ENCODE measurements at regions not wholly inside any gene's neighbourhood (a gene's known extent, or its start where the extent isn't known, plus 50 kb on each side); places are given as distances from the start of the nearest gene placed in this dataset.

GRCh38 chr4:138609943-138610350 lies 367.8 kb upstream of the SLC7A11 start:
- DNase-seq, result no peak

DNA sequence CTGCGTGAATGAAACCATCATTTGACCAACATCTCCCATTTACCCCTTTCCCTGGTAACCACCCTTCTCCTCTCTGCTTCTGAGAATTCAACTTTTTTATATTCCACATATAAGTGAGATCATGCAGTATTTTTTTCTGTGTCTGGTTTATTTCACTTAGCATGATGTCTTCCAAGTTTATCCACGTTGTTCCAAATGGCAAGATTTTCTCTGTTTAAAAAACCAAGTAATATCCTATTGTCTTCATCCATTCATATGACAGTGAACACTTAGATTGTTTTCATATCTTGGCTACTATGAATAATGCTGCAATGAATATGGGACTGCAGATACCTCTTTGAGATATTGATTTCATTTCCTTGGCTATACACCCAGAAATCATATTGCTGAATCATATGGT lies 362.4 kb upstream of the SLC7A11 start:
- DNase-seq, result no peak

GRCh38 chr4:138602664-138603063 lies 360.5 kb upstream of the SLC7A11 start:
- no peak for DNase-seq

DNA sequence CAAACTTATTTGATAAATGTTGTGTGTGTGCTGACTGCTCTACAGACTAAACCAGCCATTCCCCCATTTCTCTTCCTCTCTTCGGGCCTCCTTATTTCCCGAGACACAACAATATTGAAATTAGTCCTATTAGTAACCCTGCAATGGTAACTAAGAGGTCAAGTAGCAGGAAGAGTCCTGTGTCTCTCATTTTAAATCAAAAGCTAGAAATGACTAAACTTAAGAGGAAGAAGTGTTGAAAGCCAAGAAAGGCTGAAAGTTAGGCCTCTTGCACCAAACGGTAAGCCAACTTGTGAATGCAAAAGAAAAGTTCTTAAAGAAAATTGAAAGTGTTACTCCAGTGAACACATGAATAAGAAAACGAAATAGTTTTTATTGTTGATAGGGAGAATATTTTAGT lies 357.8 kb upstream of the SLC7A11 start:
- no peak for DNase-seq

GRCh38 chr4:138598226-138598625 lies 356.1 kb upstream of the SLC7A11 start:
- no peak for DNase-seq

DNA sequence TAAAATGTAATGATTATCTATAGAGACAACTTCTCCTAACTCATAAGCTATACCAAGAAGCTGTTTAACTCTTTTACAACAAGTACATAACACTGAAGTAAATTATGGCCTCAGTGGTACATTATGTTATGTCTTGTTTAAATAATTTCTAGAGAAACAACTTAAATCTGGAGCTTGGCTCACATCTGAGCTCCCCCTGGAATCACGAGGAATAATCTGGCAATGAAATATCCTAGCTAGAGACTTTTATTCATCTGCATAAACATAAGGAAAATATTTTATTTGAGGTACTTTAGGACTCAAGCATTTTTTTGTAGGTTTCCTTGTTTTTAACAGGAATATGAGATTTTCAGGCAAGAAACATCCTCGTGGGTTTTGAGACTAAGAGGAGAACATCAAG lies 354.7 kb upstream of the SLC7A11 start:
- no peak for DNase-seq

GRCh38 chr4:138595731-138596460 lies 353.7 kb upstream of the SLC7A11 start:
- DNase-seq, result peak in 1 of 2 experiments; percentile 40

GRCh38 chr4:138595171-138595570 lies 353.0 kb upstream of the SLC7A11 start:
- no peak for DNase-seq

DNA sequence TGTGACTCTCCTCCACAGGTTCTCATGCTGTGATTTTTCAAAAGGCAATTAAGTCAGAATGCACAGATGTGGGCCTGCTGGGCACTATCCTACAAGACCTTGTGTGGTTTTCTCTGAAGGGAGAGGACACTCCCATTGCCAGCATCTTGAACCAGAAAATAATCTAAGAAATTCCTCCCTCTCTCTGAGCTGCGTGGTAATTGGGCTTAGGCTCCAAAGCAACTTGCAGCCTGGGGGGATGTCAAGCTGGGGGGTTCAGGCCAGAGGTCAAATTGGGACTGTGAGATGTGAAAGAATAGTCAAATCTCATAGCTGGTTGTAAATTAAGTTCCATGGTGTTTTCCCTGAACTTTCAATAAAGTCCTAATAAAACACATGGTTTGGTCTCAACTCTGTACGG lies 350.6 kb upstream of the SLC7A11 start:
- no peak for DNase-seq

DNA sequence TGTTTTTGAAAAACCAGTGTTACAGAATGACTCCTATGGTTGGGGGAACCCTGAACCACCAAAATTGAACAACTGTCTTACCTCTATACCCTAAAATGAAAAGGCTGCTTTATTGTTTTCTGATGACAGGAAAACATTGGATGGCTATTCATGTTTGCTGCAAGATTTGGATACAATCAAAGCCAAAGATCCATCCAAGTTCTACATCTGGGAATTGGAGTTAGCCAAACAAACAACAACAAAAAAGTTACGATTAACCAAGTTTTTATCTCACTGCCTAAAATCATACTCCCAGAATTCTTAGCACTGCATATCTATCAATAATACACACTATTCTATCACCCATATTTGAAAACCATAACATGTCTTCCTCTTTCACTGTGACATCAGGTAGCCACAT lies 349.7 kb upstream of the SLC7A11 start:
- DNase-seq, result no peak

DNA sequence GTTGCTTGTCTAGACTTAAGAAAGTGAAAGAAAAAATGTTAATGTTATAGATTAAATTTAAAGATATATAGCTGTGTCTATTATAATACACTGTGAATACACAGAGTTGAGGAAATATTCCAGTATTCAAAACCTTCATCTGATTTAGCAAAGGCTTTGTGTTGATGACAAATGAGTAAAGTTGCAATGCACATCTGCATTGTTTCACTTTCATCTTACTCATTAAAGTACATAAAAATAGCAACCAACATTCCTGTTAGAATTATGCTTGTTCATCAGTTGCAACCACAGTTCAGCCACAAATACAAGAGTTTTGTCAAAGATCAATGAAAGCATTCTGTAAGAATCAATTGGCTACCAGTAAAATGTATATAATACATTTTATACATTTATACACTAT lies 346.4 kb upstream of the SLC7A11 start:
- DNase-seq, result no peak

DNA sequence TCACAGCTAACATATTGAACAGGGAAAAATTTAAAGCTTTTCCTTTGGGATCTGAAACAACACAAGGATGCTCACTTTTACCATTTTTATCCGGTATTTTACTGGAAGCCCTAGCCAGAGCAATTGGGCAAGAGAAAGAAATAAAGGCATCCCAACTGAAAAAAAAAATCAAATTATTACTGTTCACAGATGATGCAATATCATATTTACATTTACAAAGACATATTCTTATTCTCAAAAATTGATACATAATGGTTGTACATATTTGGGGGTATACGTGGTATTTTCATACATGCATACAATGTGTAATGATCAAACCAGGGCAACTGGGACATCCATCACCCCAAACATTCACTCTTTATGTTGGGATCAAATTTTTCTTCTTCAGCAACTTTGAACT lies 337.0 kb upstream of the SLC7A11 start:
- no peak for DNase-seq

DNA sequence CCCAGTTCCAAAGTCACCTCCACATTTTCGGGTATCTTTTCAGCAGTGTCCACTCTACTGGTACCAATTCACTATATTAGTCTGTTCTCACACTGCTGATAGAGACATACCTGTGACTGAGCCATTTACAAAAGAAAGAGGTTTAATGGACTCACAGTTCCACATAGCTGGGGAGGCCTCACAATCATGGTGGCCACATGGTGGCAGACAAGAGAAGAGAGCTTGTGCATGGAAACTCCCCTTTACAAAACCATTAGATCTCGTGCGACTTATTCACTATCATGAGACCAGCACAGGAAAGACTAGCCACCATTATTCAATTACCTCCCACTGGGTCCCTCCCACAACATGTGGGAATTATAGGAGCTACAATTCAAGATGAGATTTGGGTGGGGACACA lies 335.7 kb upstream of the SLC7A11 start:
- peak in 1 of 2 experiments; percentile 10 for DNase-seq

DNA sequence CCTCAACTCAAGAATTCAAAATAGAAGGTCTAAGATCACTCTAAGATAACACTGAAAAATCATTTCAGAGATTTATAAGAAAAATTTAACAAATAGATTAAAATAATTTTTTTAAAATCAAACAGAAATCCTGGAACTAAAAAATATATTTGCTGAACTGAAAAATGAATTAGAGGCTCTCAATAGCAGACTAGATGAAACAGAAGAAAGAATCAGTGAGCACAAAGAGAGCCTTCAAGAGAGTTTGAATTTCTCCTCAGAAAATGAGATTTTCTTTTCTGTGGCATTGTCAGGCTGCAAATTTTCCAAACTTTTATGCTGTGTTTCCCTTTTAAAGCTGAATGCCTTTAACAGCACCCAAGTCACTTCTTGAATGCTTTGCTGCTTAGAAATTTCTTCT lies 335.0 kb upstream of the SLC7A11 start:
- DNase-seq, result no peak

DNA sequence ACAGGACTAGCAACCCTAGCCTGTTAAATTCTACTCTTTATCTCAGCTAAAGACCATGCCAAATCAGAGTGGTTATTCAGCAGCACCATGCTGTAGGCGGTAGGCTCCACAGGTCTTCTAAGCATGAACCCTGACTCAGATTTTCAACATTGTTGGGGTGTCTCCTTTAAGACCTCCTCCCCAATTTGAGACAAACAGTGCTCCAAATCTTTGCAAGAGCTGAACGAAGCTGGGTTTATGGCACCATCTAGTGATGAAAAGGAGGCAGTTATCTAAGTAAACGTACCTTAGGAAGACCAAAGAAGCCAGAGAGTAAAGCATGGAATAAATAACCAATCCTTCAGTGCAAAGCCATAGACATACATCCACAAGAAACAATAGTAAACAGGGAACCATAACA lies 334.5 kb upstream of the SLC7A11 start:
- DNase-seq, result peak; percentile 3 to 62

GRCh38 chr4:138573246-138573645 lies 331.1 kb upstream of the SLC7A11 start:
- no peak for DNase-seq

GRCh38 chr4:138572007-138572406 lies 329.9 kb upstream of the SLC7A11 start:
- no peak for DNase-seq

DNA sequence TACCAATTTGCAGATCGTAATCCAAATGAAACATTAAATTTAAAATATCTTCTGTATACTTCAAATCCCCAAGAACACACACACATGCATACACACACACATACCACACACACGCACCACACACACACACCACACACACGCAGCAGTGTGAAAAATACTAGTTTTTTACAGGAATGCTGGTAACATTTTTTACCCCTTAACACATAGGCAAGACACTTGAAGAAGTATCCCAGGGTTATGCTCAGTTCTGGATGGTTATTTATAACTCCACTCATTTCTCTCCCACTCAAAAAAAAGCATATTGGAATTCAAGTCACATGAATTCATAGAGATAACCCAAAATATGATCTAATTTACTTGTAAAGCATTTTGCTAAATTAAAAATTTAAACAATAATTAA lies 325.5 kb upstream of the SLC7A11 start:
- DNase-seq, result no peak

- DNase-seq, result no peak
These were observed 323.4 kb upstream of the SLC7A11 start for GRCh38 chr4:138565576-138565975.

- DNase-seq, result no peak
These were observed 320.4 kb upstream of the SLC7A11 start for GRCh38 chr4:138562544-138562991.

DNA sequence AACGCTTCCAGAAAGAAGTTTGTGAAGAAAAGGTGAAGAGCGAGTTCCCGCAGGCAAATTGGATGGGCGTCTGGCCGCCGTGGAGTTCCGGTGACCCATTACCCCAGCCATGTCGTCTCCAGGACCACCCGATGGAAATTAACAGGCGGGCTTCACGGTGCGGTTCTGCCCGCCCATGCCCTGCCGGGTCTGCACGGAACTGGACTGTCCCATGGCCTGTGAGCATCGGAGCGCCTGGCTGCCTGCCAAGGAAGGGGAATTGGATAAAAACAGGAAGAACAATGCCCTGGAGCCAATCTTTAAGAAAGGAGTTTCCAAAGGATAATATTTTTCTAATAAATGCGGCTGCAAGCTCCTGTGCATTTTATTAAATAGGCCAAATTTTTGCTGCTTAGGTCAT lies 319.8 kb upstream of the SLC7A11 start:
- no peak for DNase-seq

- DNase-seq, result no peak
These were observed 319.2 kb upstream of the SLC7A11 start for GRCh38 chr4:138561276-138561880.

DNA sequence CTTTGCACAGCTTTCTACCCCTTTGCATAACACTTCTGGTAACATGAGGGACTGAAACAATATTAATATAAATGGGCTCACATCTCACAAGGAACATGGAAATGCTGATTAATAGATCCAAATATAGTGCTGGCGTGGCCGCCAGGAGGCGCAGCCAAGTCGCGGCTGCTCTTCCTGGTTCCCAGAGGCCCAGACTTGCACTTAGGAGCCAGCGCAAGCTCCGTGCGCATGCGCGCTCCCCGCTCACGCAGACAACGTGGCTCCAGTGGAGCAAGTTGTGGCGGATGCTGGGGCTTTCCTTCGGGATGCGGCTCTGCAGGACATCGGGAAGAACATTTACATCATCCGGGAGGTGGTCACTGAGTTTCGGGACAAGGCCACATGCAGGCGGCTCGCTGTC lies 318.3 kb upstream of the SLC7A11 start:
- no peak for DNase-seq

DNA sequence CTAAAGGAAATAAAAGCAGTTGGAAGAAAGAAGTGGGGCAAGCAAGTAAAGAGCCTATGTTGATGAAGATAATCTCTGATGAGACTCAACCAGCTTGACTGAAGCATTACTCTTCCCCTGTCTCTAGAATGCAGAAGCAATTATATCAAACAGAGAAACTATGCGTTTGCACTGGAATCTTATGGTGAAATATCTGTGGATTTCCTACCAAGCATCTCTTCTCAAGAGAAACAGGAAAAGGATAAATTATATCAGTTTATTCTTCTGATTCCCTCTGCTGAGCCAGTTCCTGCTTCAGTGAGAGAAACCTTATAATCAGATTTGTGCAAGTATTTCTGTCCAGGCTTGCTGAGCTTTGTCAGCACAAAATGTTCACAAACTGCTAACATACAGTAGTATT lies 316.7 kb upstream of the SLC7A11 start:
- no peak for DNase-seq

DNA sequence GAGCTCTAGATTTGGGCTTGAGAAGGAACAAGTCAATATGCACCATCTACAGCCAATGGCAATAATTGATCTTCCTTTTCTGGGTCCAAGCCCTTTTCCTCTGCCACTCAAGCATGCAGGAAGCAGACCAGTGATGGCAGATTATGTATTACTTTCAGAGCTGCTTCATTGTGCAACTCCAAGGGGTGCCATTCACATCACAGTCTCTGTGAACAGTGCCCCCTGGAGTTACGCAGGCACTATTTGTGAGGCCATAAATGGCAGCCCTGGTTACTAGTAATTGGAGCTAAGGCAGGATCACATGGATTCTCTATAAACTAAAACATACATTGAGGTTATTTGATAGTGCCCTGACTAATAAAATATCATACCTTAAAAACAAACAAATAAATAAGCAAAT lies 313.4 kb upstream of the SLC7A11 start:
- no peak for DNase-seq
